ENCODE measurements at regions not wholly inside any gene's neighbourhood (a gene's known extent, or its start where the extent isn't known, plus 50 kb on each side); places are given as distances from the start of the nearest gene placed in this dataset.

DNA sequence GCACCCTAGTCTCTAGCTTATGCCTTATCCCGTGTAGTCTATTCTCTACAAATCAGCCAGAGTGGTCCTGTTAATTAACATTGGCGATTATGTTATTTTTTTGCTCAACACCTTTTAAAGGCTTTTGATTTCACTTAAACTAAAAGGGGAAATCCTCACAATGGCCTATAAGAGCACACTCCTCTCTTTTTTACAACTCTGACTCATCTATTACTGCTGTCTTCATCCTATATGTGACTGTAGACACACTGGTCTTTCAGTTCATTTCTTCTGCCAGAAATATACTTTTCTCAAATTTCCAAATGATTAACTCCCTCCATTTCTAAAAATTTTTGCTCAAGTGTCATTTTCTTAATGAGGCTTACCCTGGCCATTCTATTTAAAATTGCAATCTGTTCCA is 143.4 kb downstream of the NSUN3 start:
- WGBS = 90% methylated on average over 2 of the region's 2 CpGs
- no peaks in the 10 kb centered on the region for H3K27me3 ChIP-seq
- H3K9me3 ChIP-seq = no peaks in the 10 kb centered on the region
- no peak overlapping the region for H3K27ac ChIP-seq
- no peaks in the 10 kb centered on the region for H3K4me1 ChIP-seq
- TF ChIP-seq EP300 (IDR thresholded peaks at IDR 0.05) = no peak
- TF ChIP-seq, protein P1, sequence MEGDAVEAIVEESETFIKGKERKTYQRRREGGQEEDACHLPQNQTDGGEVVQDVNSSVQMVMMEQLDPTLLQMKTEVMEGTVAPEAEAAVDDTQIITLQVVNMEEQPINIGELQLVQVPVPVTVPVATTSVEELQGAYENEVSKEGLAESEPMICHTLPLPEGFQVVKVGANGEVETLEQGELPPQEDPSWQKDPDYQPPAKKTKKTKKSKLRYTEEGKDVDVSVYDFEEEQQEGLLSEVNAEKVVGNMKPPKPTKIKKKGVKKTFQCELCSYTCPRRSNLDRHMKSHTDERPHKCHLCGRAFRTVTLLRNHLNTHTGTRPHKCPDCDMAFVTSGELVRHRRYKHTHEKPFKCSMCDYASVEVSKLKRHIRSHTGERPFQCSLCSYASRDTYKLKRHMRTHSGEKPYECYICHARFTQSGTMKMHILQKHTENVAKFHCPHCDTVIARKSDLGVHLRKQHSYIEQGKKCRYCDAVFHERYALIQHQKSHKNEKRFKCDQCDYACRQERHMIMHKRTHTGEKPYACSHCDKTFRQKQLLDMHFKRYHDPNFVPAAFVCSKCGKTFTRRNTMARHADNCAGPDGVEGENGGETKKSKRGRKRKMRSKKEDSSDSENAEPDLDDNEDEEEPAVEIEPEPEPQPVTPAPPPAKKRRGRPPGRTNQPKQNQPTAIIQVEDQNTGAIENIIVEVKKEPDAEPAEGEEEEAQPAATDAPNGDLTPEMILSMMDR (IDR thresholded peaks at IDR 0.05) = no peak
- TF ChIP-seq POLR2A (IDR thresholded peaks at IDR 0.05) = no peak
- TF ChIP-seq POLR2AphosphoS5 (IDR thresholded peaks at IDR 0.05) = no peak
- no peak overlapping the region for H3K4me3 ChIP-seq
- H3K36me3 ChIP-seq = no peaks in the 10 kb centered on the region
- no peak for DNase-seq (ENCODE audit: low spot score in 2 of 2)

DNA sequence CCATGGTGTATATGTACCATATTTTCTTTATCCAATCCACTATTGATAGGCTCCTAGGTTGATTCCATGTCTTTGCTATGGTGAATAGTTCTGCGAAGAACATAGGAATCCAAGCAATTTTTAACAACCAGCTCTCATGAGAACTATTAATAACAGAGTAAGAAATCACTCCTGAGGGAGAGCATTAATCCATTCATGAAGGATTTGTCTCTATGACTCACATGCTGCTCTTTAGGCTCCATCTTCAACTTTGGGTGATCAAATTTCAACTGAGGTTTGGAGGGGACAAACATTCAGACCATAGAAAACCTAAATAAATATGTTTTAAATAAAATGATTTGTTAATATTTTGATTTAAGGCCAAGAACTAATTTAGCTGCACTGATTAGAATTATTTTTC is 147.4 kb downstream of the NSUN3 start:
- Histone ChIP-seq H3K27me3 (no peaks in the 10 kb centered on the region), H3K27ac (no peak overlapping the region), H3K9me3 (no peaks in the 10 kb centered on the region), H3K36me3 (no peaks in the 10 kb centered on the region), H3K4me1 (no peaks in the 10 kb centered on the region), H3K4me3 (no peak overlapping the region)
- 80% methylated on average over 1 of the region's 1 CpG for WGBS
- DNase-seq (ENCODE audit: low spot score in 2 of 2) = no peak
- TF ChIP-seq, protein P1 (IDR thresholded peaks at IDR 0.05) = no peak
- TF ChIP-seq POLR2AphosphoS5 (IDR thresholded peaks at IDR 0.05) = no peak
- TF ChIP-seq POLR2A (IDR thresholded peaks at IDR 0.05) = no peak
- no peak for TF ChIP-seq EP300 (IDR thresholded peaks at IDR 0.05)

DNA sequence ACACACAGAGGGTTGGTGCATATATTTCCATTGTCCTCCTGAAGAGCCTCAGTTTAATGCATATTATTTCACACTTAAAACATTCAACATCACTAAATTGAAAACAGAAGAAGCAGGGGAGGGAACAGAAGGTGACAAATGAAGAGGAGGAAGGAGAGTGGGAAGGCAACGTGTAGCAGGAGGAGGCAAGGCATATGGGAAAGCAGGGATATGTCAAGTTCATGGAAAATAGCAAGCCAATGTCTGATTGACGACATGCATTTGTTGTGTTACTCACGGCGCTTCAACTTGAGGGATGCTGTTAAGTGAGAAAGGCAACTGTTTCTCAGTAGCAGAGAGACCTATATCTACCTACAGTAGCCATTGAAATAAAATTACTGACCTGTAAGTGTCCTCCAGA is 154.5 kb downstream of the NSUN3 start:
- Histone ChIP-seq H3K36me3 (no peaks in the 10 kb centered on the region), H3K27ac (no peak overlapping the region), H3K27me3 (no peaks in the 10 kb centered on the region), H3K4me3 (no peak overlapping the region), H3K4me1 (no peaks in the 10 kb centered on the region), H3K9me3 (no peaks in the 10 kb centered on the region)
- 64% methylated on average over 4 of the region's 4 CpGs for WGBS
- no peak for DNase-seq (ENCODE audit: low spot score in 2 of 2)
- TF ChIP-seq POLR2A (IDR thresholded peaks at IDR 0.05) (no peak), EP300 (IDR thresholded peaks at IDR 0.05) (no peak), POLR2AphosphoS5 (IDR thresholded peaks at IDR 0.05) (no peak)
- TF ChIP-seq, protein P1 (IDR thresholded peaks at IDR 0.05) = no peak

DNA sequence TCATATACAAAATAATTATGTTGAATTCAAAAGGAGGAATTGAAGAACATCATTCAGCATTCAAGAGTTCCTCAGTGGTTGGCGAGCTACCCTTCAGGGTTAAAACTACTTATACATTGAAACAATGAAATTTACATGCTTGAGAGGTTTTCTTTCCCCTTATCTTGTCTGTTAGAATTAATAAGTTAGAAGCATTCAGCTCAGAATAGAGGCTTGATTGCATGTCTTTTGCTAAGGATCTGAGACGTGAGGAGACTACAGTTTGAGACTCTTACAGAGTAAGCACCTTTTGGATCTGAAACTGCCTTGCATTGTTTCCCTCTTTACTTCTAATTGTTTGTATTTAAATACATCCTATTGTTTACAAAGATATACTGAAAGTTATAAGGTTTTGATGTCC is 157.6 kb downstream of the NSUN3 start:
- Histone ChIP-seq H3K4me1 (peaks cover 5% of the 10 kb centered on the region), H3K9me3 (no peaks in the 10 kb centered on the region), H3K27me3 (no peaks in the 10 kb centered on the region), H3K36me3 (no peaks in the 10 kb centered on the region), H3K4me3 (no peak overlapping the region), H3K27ac (no peak overlapping the region)
- TF ChIP-seq, protein P1 (IDR thresholded peaks at IDR 0.05) = no peak
- TF ChIP-seq EP300 (IDR thresholded peaks at IDR 0.05) = no peak
- TF ChIP-seq POLR2AphosphoS5 (IDR thresholded peaks at IDR 0.05) = no peak
- no peak for TF ChIP-seq POLR2A (IDR thresholded peaks at IDR 0.05)
- 79% methylated on average over 2 of the region's 2 CpGs for WGBS
- DNase-seq (ENCODE audit: low spot score in 2 of 2) = no peak

DNA sequence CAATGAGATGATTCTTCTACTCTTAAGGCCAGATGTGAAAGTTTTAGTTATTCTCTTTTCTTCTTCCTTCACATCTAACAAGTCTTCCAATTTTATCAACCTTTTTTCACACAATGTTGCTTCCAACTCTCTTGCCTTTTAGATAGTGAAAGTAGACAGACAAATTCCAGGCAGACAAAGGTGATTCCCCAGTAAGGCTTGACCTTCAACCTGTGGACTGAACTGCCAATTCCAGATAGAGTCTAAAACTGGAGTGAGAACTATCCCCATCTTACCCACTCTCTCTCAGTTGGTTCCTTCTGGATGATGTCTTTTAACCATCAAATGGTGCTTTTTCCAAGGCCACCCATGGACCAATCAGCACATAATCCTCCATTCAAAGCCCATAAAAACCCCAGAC is 159.0 kb downstream of the NSUN3 start:
- no peak for DNase-seq (ENCODE audit: low spot score in 2 of 2)
- no peak for TF ChIP-seq POLR2A (IDR thresholded peaks at IDR 0.05)
- peaks cover 11% of the 10 kb centered on the region for H3K4me1 ChIP-seq
- no peak overlapping the region for H3K27ac ChIP-seq
- H3K36me3 ChIP-seq = no peaks in the 10 kb centered on the region
- H3K27me3 ChIP-seq = no peaks in the 10 kb centered on the region
- H3K4me3 ChIP-seq = no peak overlapping the region
- H3K9me3 ChIP-seq = no peaks in the 10 kb centered on the region

DNA sequence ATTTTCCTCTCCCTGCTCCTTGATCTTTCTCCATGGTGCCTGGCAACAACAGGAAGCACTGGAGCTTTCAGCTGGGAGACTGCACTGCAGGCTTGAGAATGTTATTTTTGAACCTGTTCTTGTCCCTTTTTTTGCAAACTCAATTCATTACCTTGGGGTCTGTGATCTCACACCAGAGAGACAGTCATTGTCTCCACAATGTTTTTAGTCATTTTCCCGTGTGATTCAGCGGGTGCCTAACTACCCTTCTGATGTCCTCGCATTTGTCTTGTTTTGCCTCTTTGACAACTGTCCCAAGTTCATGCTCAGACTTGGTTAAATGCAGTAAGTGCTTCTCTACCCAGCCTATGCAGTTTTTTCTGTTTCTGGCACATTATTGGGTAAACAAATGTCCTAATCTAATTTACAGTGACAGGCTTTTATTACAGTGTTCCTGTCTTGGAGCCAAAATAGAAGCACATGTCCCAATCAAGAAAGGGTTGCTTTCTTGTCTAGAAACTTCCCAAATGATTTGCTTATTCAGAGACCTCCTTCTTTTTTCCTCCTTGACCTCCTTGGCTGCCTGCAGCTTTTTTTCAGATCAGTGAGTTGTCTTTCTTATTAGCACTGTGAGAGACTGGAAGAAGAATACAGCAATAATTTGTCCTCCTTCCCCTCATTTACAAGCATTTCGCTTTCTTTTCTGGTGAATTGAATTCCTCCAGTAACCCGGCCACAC is 162.4 kb downstream of the NSUN3 start:
- Histone ChIP-seq H3K4me1 (peaks cover 11% of the 10 kb centered on the region), H3K9me3 (no peaks in the 10 kb centered on the region), H3K36me3 (no peaks in the 10 kb centered on the region), H3K4me3 (no peak overlapping the region), H3K27ac (no peak overlapping the region), H3K27me3 (no peaks in the 10 kb centered on the region)
- TF ChIP-seq EP300 (IDR thresholded peaks at IDR 0.05) = no peak
- TF ChIP-seq POLR2A (IDR thresholded peaks at IDR 0.05) = no peak
- TF ChIP-seq, protein P1 (IDR thresholded peaks at IDR 0.05) = no peak
- TF ChIP-seq POLR2AphosphoS5 (IDR thresholded peaks at IDR 0.05) = no peak
- no peak for DNase-seq (ENCODE audit: low spot score in 2 of 2)
- 34% methylated on average over 5 of the region's 5 CpGs for WGBS
